ENCODE measurements at regions not wholly inside any gene's neighbourhood (a gene's known extent, or its start where the extent isn't known, plus 50 kb on each side); places are given as distances from the start of the nearest gene placed in this dataset.

DNA sequence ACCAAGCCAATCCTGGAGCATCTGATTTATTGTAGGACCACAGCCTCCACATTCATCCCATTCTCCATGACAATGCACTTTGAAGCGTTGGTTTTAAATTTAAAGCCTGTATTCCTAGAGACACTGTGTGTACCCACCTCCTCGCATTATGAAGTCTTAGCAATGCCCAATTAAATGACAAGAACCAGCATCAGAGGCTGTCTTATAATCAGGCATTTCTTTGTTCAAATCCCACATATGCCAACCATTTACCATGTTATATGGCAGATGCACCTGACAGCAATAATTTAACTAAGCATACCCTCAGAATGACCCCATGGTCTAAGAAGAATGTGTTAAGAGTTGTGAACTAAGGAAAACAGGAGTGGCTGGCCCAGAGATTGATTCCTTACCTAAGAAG is 188.2 kb downstream of the IPMK start:
- TF ChIP-seq, protein P1, sequence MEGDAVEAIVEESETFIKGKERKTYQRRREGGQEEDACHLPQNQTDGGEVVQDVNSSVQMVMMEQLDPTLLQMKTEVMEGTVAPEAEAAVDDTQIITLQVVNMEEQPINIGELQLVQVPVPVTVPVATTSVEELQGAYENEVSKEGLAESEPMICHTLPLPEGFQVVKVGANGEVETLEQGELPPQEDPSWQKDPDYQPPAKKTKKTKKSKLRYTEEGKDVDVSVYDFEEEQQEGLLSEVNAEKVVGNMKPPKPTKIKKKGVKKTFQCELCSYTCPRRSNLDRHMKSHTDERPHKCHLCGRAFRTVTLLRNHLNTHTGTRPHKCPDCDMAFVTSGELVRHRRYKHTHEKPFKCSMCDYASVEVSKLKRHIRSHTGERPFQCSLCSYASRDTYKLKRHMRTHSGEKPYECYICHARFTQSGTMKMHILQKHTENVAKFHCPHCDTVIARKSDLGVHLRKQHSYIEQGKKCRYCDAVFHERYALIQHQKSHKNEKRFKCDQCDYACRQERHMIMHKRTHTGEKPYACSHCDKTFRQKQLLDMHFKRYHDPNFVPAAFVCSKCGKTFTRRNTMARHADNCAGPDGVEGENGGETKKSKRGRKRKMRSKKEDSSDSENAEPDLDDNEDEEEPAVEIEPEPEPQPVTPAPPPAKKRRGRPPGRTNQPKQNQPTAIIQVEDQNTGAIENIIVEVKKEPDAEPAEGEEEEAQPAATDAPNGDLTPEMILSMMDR (conservative IDR thresholded peaks at IDR 0.05; ENCODE audit: low read depth in 2 of 2), result no peak
- no peak for TF ChIP-seq EZH2 (IDR thresholded peaks at IDR 0.05; ENCODE audit: low read depth, unreplicated experiment)
- no peak for TF ChIP-seq POLR2AphosphoS5 (IDR thresholded peaks at IDR 0.05; ENCODE audit: low read depth)
